HepG2 (cell line): ENCODE measurements at regions not wholly inside any gene's neighbourhood (a gene's known extent, or its start where the extent isn't known, plus 50 kb on each side); places are given as distances from the start of the nearest gene placed in this dataset.
"Not testable (repeated sequence)": the region's sequence is repeated elsewhere in the genome, so short reads cannot be mapped to it uniquely, and the experiment has no call there.

Experiments
- ATAC-seq: fragments of 200-7000 bp; cut with Tn5 transposase; 3 replicates; pipeline ENCODE4 v1.9.1; 2020; ENCODE audit warnings: mild to moderate bottlenecking, moderate library complexity
- BruUV-seq: library from RNA; stranded (reverse); fragments of 400-500 nt; replicated peaks from 2 replicates; lab custom pipeline; 2021; lab: Mats Ljungman, UMichigan
- CTCF ChIA-PET: fragments of 300-600 bp; formaldehyde crosslinking; extraction: SDS; loops from one replicate; lab custom pipeline; 2021; ENCODE audit warnings: low total read pairs, inconsistent platforms, low intra/inter-chr PET ratio; lab: Yijun Ruan, JAX
- POLR2A ChIA-PET: fragments of 350-600 bp; sonication (Branson Sonifier 250); formaldehyde crosslinking; loops from one replicate; lab custom pipeline; 2020; ENCODE audit warnings: antibody characterized with exemption, inconsistent platforms; lab: Yijun Ruan, JAX
- DNase-seq: peaks from one replicate; pipeline ENCODE4 v3.0.0-alpha.2; 2015; ENCODE audit warnings: low spot score
- FAIRE-seq: peaks from 3 replicates; lab custom pipeline; 2011; peaks lifted over from hg19 to GRCh38; lab: Jason Lieb, UNC
- H2AFZ ChIP-seq: one replicate; pipeline ENCODE4 v1.6.1; 2011; ENCODE audit warnings: low read length, inconsistent platforms
- H3K27ac ChIP-seq: fragments of 300-600 bp; 3 replicates; pipeline ENCODE4 v1.8.0; 2011; ENCODE audit warnings: mixed run types, mild to moderate bottlenecking, mixed read lengths, low read length, inconsistent platforms; ENCODE audit not compliant: insufficient read depth; ENCODE audit errors: extremely low read length
- H3K27me3 ChIP-seq, 2 experiments: fragments of 200-600 bp in 1 of 2; 2 replicates in 1 of 2; 3 replicates in 1 of 2; pipeline versions ENCODE4 v1.6.0 to v1.8.0; 2011; ENCODE audit warnings: low read length in 2 of 2, mild to moderate bottlenecking in 2 of 2, moderate library complexity in 2 of 2, inconsistent platforms in 1 of 2; ENCODE audit not compliant: insufficient read depth in 2 of 2, control insufficient read depth in 1 of 2
- H3K36me3 ChIP-seq, 2 experiments: fragments of 200-600 bp in 1 of 2; replicated peaks in 1 of 2; 2 replicates in 1 of 2; 3 replicates in 1 of 2; pipeline versions ENCODE4 v1.5.1 to v1.8.0; 2011; ENCODE audit warnings: low read length in 2 of 2, inconsistent platforms in 1 of 2; ENCODE audit not compliant: insufficient read depth in 2 of 2, control insufficient read depth in 1 of 2
- H3K4me1 ChIP-seq: 2 replicates; pipeline ENCODE4 v1.5.1; 2012; ENCODE audit warnings: low read length, inconsistent platforms; ENCODE audit not compliant: insufficient read depth
- H3K4me2 ChIP-seq: 2 replicates; pipeline ENCODE4 v1.6.0; 2011; ENCODE audit warnings: low read depth, low read length, inconsistent platforms
- H3K4me3 ChIP-seq, 3 experiments: fragments of 200-600 bp in 1 of 3; sonication (generic), shearing (Covaris generic) in 1 of 3; replicated peaks in 1 of 3; 2 replicates each; pipeline ENCODE4 v1.5.1; 2011 to 2016; ENCODE audit warnings: low read length in 3 of 3, inconsistent platforms in 2 of 3, low read depth in 2 of 3, mild to moderate bottlenecking in 2 of 3, control low read depth in 1 of 3, mixed read lengths in 1 of 3; ENCODE audit not compliant: insufficient read depth in 1 of 3
- H3K79me2 ChIP-seq: one replicate; pipeline ENCODE4 v1.6.1; 2011; ENCODE audit warnings: low read length, inconsistent platforms; ENCODE audit not compliant: insufficient read depth
- H3K9ac ChIP-seq: 2 replicates; pipeline ENCODE4 v1.6.0; 2011; ENCODE audit warnings: mild to moderate bottlenecking, low read depth, low read length, inconsistent platforms; ENCODE audit not compliant: insufficient read depth
- H3K9me3 ChIP-seq: 2 replicates; pipeline ENCODE4 v1.5.1; 2012; ENCODE audit warnings: mild to moderate bottlenecking, low read length
- H4K20me1 ChIP-seq: 2 replicates; pipeline ENCODE4 v1.6.0; 2011; ENCODE audit warnings: inconsistent platforms, mild to moderate bottlenecking, low read length, moderate library complexity; ENCODE audit not compliant: insufficient read depth
- FOXA1 ChIP-seq, 2 experiments: fragments of 450-650 bp in 1 of 2; sonication (generic) in 1 of 2; formaldehyde crosslinking in 1 of 2; IDR thresholded peaks; 2 replicates each; pipeline versions ENCODE4 v1.4.0 to v1.6.1; 2016 to 2020; ENCODE audit warnings: missing genetic modification reagents in 1 of 2
- HNRNPH1 ChIP-seq: fragments of 200-400 bp; formaldehyde crosslinking; optimal IDR thresholded peaks from 2 replicates; pipeline ENCODE3; 2017; ENCODE audit warnings: mild to moderate bottlenecking, low read depth, low read length
- MXD4 ChIP-seq: IDR thresholded peaks from 2 replicates; pipeline ENCODE4 v1.6.1; 2016; ENCODE audit warnings: mild to moderate bottlenecking, missing biosample characterization, missing genetic modification reagents
- ZNF281 ChIP-seq: sonication (generic); formaldehyde crosslinking; IDR thresholded peaks from 2 replicates; pipeline ENCODE4 v1.4.0; 2020; ENCODE audit warnings: missing genetic modification reagents, borderline replicate concordance
- ZNF282 ChIP-seq: fragments of 450-650 bp; IDR thresholded peaks from 2 replicates; pipeline ENCODE4 v1.6.1; 2018; ENCODE audit not compliant: partially characterized antibody
- WGBS: methylation state at CpG from one replicate; pipeline ENCODE4 v1.1.6; 2017; ENCODE audit warnings: low lambda C conversion rate; 5-methylcytosine and 5-hydroxymethylcytosine counted together
- in situ Hi-C: cut with HindIII; loops from 2 replicates; pipeline ENCODE4 v1.10.0; 2017; ENCODE audit warnings: low pct_unique_long_range_greater_than_20kb; ENCODE audit not compliant: extremely low pct_ligation_motif_present
- intact Hi-C: fragments of 100-400 bp; cut with micrococcal nuclease; formaldehyde crosslinking; loops from one replicate; pipeline ENCODE4 v1.10.0; 2022; ENCODE audit not compliant: unreplicated experiment
- TF ChIP-seq, protein P1 (sequence below): fragments of 450-650 bp; IDR thresholded peaks from 2 replicates; pipeline ENCODE4 v1.6.1; 2016

- TF ChIP-seq, protein P1, sequence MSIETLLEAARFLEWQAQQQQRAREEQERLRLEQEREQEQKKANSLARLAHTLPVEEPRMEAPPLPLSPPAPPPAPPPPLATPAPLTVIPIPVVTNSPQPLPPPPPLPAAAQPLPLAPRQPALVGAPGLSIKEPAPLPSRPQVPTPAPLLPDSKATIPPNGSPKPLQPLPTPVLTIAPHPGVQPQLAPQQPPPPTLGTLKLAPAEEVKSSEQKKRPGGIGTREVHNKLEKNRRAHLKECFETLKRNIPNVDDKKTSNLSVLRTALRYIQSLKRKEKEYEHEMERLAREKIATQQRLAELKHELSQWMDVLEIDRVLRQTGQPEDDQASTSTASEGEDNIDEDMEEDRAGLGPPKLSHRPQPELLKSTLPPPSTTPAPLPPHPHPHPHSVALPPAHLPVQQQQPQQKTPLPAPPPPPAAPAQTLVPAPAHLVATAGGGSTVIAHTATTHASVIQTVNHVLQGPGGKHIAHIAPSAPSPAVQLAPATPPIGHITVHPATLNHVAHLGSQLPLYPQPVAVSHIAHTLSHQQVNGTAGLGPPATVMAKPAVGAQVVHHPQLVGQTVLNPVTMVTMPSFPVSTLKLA: no peak
- no peak for TF ChIP-seq MXD4 (CRISPR knock-in tag)
- TF ChIP-seq ZNF282: no peak
- TF ChIP-seq HNRNPH1: no peak
Measured at GRCh38 chr3:159390656-159391212, 588.9 kb downstream of the MFSD1 start (continued).

DNA sequence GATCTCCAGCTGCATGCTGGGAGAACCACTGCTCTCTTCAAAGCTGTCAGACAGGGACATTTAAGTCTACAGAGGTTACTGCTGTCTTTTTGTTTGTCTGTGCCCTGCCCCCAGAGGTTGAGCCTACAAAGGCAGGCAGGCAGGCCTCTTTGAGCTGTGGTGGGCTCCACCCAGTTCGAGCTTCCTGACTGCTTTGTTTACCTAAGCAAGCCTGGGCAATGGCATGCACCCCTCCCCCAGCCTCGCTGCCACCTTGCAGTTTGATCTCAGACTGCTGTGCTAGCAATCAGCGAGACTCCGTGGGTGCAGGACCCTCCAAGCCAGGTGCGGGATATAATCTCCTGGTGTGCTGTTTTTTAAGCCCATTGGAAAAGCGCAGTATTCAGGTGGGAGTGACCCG lies 591.0 kb upstream of the IL12A start:
- H2AFZ ChIP-seq; H4K20me1 ChIP-seq; CTCF ChIA-PET; H3K4me2 ChIP-seq; BruUV-seq; H3K79me2 ChIP-seq; H3K27me3 ChIP-seq; FAIRE-seq; H3K9me3 ChIP-seq; DNase-seq; H3K27ac ChIP-seq; H3K4me1 ChIP-seq; H3K4me3 ChIP-seq; in situ Hi-C loops; intact Hi-C loops; POLR2A ChIA-PET; H3K36me3 ChIP-seq; ATAC-seq; H3K9ac ChIP-seq; TF ChIP-seq FOXA1 (IDR thresholded peaks at IDR 0.05): not testable (repeated sequence)
- WGBS: 27% methylated on average over 5 of the region's 7 CpGs
- TF ChIP-seq ZNF281 (CRISPR knock-in tag) (peak; percentile 79), FOXA1 (CRISPR knock-in tag; IDR thresholded peaks at IDR 0.05) (peak; percentile 28; the same call in 1 of the 2 replicates)
